Stimulated activated CD8-positive, alpha-beta memory T cell treated with anti-CD3 and anti-CD28 coated beads, Interleukin-4, amount 100 ng/mL, for 1 hour (primary cell): ENCODE measurements at regions not wholly inside any gene's neighbourhood (a gene's known extent, or its start where the extent isn't known, plus 50 kb on each side); places are given as distances from the start of the nearest gene placed in this dataset.
"Not testable (repeated sequence)": the region's sequence is repeated elsewhere in the genome, so short reads cannot be mapped to it uniquely, and the experiment has no call there.

Experiments
- DNase-seq, 2 donors: peaks; one replicate each; pipeline ENCODE4 v3.0.0-alpha.2; 2020; ENCODE audit warnings: low read depth in 2 of 2, low spot score in 1 of 2

DNA sequence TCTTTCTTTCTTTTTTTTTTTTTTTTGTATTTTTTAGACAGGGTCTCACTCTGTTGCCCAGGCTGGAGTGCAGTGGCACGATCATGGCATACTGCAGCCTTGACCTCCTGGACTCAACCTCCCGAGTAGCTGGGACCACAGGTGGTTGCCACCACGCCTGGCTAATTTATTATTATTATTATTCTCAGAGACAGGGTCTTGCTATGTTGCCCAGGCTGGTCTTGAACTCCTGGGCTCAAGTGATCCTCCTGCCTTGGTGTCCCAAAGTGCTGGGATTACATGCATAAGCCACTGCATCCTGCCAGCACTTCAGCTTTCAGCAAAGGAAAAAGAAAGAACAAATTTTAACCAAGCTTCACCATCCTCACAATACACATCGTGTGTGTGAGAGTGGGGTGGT, 97.9 kb upstream of the SERBP1 start:
- DNase-seq, result no peak

DNA sequence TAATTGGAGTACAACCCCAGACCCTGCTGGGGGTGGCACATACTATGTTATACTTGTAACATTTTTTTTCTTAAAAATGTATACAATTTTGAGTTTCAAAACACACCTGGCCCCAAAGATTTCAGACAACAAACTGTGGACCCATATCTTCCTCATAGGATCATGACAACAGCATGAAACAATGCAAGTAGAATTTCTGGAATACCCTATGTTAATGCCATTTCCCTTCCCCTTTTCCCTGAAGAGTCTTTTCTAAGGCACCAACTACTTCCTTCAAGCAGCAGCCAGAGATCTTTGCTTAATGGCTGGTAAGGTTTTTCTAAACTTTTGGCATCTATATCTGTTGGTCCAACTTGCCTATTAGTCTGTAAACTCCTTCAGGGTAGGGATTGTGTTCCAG, 99.9 kb upstream of the SERBP1 start:
- DNase-seq, result no peak

DNA sequence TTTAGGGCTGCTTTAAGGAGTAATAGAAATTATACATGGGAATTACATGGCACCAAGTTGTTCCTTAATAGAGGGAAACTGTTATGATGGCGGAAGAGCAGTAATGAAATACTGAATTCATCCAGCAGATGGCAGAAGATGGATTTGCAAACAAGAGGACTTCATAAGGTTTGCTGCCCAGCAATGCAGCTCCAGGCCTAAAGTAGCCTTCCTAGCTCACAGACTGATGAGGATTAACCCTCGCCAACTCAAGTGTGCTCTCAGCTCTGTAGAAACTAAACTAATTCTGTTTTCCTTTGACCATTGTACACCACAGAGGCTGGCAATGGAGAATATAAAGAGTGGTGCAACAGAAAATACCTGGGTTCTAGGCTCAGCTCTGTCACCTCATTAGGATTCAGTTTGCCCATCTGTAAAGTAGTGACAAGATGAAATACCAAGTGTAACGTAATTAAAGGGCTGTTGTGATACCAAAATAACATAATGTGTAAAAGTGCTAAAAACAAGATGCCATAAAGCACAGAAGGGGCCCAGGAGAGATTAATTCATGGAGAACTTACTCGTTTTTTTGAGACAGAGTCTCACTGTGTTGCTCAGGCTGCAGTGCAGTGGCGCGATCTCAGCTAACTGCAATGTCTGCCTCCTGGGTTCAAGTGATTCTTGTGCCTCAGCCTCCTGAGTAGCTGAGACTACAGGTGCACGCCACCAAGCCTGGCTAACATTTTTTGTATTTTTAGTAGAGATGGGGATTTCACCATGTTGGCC, 102.4 kb upstream of the SERBP1 start:
- DNase-seq, result no peak

DNA sequence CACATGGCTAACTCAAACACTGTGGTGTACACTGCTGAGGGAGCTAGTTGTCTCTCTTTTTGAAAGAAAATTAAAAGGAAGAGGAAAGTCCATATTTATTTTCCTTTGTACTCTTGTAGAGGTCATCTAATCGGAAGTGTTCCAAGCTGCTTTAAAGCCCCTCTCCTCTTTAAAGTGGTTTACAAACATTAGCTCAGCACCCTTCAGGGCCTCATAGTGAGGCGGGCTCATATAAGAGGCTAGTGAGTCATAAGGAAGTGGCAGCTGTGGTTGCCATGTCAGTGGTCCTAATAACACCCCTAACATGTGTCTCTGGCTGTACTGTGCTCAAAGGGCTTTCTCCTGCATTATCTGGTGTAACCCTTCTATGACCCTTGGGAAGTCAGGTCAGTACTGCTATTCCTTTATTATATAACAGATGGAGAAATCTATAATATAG, 104.4 kb upstream of the SERBP1 start:
- no peak for DNase-seq

DNA sequence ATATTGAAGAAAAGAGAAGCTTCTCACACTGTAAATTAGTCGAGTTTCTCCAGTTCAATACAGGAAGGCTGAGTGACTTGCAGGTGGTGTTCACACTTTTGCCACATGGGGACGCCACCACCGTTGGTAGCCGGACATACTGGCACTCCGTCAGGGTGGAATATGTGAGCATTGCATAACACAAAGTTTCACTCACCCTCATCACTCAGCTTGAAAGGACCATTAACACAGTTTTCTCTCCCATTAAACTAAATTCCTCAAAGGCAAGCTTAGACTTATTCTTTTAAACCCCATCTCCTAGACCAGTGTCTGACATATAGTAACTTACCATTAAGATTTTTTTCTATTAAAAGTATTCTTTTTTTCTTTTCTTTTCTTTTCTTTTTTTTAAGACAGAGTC, 105.3 kb upstream of the SERBP1 start:
- no peak for DNase-seq

DNA sequence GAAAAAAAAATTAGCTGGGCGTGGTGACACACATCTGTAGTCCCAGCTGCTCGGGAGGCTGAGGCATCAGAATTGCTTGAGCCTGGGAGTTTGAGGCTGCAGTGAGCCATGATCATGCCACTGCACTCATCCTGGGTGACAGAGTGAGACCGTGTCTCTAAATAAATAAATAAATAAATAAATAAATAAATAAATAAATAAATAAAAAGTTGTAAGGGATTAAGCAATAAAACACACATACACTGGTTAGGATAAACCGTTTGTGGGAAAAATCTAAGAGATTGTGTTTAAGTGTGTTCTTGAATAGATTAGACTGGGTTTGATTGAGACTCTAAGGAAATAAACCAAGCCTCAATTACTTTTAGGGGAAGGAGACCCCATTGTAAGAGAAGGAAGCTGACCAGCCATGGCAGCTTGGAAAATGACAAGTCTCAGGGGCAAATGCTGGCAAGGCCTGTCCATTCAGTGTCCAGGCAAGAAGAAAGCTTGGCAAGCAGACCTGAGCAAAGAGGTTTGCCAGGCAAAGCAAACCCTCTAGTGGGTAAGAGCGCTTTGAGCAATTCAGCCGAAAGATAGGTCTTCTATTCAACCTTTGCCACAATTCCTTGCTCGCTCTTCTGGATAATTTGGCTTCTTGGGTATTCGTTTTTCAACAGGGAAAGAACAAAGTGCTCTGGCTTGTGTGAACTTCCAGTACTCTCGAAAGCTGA, 106.9 kb upstream of the SERBP1 start:
- DNase-seq, result no peak

DNA sequence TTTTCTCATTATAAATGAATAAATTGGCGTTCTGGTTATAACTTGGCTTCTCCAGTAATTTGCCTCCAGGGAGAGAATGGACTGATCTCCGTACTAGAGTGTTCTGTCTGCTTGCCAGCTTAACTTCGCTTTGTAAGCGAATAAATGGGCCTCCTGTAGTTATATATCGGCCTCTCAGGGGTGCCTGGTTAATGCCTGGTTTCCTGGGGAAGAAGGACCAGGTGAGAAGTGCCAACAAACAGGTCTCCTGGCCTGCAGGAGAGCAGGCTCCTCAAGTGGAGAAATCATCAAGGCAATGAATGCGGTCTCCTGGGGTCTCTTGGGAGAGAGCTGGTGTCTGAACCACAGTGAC, 107.4 kb upstream of the SERBP1 start:
- no peak for DNase-seq

DNA sequence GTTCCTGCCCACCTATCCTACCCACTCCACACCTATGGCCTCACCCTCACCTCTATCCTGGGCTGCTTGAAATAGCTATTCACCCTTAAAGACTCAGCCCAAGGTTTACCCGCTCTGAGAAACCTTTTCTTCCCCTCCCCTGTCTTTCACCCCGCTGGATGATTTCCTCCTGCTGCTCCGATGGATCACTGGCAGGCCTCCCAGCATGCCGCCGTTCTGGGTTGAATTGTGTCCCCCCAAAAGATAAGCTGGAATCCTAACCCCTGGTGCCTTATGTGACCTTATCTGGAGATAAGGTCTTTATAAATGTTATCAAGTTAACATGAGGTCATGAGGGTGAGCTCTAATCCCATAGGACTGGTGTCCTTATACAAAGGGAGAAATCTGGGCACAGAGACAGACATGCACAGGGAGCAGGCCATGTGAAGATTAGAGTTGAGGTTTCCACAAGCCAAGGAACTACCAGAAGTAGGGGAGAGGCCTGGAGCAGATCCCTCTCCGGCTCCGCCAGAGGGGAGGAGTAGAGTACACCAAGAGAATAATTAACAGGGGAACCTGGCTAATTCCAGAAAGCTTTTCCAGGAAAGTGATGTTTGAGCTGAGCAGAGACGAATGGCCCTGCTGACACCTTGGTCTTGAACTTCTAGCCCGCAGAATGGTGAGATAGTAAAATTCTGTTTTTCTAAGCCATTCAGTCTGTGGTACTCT, 110.0 kb upstream of the SERBP1 start:
- no peak for DNase-seq

DNA sequence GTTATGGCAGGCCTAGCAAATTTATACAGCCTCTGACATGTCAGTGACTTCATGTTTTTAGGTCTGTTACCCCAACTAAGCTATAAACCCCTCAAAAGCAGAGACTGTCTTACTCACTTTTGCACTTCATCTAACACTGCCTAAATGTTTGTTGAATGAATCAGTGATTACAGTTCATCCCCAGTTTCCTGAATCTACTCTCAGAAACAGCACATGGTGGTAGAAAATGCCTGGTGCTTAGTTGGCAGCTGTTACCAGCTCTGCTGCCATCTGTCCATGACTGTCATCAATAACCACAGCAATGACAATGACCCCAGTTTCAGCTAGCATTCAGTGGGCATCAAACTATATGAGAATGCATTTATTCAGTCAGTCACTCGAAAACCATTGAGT, 110.5 kb upstream of the SERBP1 start:
- no peak for DNase-seq

DNA sequence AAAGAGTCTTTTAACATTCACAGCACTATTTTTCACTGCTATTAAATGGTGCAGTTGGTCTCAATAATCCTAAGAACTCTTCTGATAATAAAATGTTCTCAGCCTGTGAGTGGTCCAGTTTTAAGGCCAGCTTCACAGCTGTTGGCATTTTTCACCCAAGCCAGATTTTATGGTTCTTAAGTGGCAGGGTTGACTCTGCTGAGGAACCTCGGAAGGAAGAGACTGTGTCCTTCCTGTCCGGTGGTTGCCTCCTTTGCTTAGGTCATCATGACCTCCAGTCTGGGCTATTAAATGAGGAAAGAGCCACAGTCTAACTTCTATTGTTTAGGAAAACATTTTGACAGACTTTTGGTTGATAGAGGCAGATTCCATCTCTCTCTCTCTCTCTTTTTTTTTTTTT, 112.5 kb upstream of the SERBP1 start:
- DNase-seq, result no peak

DNA sequence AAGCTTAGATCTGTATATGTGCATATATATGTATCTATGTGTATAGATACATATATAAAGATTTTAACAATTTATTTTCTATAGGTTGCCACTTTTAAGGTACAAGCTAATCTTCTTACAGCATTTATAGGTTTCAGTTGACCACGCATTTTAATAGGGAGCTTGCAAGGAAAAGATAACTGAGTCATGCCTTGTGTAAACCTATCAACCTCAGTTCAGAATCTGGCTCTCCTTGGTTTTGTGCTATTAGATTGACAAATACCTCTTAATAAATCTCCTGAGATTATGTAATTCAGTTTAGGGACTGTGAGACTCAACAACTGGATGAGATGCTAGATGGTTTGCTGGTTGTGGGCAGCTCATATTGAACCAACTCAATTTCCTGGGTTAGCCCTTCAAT, 114.7 kb upstream of the SERBP1 start:
- DNase-seq, result no peak

DNA sequence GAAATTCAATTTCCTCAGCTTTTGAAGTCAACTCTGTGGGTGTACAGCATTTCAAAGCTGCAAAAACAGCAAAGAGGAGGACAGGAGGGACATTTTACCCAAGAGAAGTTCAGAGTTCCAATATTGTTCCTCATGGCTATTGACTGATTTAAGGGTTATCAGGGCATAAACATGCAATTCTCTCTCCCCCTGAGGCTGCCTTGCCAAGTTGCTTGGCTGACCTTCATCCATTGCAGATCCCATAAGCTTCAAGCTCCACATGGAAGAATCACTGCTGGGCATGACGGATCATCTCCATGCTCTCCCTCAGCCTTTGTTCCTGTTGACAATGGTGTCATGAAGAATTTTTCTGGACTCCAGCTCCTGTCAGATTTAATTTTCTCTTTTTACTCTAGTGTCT, 115.2 kb upstream of the SERBP1 start:
- no peak for DNase-seq

DNA sequence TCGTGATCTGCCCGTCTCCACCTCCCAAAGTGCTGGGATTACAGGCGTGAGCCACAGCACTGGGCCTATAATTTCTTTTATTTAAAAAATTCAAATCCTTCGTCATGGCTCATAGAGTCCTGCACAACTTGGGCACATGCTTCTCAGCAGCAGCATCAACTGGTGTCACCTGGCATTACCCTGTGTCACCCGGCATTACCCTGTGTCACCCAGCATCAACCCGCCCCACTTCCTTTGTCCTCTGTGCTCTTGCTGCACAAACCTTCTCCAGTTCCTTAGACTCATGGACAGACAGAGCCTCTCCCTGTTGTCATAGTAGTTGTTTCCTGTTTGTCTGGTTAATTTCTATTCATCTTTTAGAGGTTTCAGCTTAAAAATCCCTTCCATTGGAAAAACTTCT, 121.2 kb upstream of the SERBP1 start:
- DNase-seq, result no peak

DNA sequence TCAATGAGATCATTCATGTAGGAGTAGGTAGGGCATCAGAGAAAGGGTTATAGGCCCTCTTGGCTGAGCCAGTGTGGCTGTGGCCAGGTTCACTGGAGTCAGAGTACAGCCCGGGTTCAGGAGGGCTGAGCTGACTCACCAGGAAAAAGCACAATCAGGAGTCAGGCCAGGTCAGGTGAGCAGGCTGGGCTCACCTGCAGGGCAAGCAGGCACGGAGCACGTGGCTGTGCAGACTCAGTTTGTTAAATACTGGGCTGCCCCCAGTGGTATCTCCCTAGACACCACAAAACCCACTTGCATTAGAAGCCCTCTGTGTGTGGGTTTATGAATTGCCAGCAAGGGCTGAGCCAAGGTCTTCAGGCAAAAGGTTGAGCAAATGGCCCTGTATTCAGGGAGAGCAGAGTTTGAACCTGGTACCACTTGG, 122.1 kb upstream of the SERBP1 start:
- DNase-seq, result no peak

DNA sequence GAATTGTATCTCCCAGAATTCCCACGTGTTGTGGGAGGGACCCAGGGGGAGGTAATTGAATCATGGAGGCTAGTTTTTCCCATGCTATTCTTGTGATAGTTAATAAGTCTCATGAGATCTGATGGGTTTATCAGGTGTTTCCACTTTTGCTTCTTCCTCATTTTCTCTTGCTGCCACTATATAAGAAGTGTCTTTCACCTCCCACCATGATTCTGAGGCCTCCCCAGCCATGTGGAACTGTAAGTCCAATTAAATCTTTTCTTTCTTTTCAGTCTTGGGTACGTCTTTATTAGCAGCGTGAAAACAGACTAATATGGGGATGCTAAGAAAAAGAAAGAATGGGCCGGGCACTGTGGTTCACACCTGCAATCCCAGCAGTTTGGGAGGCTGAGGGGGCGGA, 124.0 kb upstream of the SERBP1 start:
- DNase-seq, result not testable (repeated sequence)

DNA sequence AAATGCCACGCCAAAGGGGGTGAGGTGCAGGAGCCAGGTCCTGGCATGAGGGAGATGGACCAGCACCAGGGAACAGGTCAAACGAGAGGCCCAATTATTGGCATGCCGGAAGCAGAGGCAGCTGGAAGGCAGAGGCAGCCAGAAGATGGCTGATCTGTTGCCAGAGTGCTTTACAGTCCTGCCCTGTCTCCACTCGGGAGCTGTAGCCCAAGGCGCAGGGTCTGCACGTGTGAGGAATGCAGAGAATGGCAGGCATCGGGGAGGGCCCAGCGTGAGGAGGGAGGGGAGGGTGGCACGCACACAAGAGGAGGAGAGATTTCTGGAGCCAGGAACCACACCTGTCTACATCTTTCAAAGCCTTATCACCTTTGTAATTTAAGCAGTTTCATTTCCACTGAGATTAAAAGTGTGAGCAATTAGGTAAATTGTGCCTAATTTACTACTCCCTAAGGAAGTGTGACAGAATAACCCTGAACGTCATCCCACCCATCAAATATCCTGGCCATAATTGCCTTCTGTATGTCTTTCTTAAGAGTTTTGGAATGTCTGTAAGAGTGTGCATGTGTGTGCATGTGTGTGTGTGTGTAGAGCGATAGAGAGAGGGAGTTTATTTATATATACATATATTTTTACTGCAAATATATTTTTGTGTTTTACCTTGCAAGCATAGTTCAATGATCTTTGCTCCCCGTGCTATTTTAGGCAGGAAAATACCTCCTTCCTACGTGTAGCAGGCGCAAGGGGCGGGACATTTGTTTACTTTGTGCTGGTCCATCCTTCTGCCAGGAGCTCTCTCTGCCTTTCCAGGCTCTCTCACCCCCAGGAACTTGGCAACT, 125.5 kb upstream of the SERBP1 start:
- DNase-seq, result no peak

DNA sequence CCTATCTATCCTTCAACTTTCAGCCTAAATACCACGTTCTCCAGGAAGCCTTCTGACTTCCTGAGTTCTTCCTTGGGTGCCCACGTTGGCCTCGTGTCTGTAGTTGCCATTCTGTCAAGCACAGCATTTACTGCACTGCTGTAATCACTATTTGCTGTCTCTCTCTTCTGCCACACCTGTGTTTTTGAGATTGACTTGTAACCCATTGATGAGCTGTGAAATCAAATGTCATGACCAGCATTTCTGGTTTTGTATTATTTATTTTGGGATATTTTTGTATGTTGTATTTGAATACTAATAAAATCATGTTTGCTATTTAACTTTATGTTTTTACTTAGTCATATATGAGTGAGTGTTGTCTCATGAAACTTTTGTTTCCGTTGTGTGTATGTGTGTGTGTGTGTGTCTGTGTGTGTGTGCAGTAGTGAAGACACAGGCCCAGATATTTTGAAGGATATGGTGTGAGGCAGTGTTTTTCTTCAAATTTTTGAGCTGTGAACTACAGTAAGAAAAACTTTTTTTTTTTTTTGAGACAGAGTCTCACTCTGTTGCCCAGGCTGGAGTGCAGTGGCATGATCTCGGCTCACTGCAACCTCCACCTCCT, 126.2 kb upstream of the SERBP1 start:
- DNase-seq, result no peak

DNA sequence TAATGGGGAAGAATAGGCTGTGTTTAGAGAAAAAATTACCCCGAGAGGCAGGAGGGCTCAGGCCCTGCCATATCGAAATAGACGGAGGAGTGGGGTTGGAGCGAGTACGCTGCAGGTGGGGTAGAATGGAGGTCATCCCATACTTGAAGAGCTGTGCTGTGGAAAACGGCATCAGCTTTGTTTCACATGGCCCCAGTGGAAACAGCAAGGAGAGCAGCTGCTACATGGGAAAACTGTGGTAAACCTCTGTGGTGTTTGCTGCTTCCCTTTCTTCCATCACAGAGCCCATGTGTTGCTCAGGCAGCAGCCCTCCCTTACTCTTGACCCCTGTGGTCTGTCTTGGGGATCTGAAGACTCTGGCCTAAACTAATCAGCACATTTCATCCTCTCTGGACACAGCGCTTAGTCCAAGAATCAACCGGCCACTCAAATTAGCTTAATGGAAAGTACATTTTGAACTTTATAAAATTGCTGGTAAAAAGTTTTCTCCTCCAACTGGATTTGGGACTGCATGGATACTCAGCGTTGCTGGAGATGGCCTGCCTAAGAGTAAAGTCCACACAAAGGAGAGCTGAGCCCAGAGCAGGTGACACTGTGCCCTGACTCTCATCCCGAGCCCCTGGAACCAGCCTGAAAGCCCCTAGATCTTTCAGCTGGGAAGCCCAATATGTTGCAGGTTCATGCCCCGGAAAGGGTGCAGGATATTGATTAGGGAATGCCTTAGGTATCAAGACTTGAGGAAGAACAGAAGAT, 127.1 kb upstream of the GADD45A start:
- DNase-seq, result no peak

DNA sequence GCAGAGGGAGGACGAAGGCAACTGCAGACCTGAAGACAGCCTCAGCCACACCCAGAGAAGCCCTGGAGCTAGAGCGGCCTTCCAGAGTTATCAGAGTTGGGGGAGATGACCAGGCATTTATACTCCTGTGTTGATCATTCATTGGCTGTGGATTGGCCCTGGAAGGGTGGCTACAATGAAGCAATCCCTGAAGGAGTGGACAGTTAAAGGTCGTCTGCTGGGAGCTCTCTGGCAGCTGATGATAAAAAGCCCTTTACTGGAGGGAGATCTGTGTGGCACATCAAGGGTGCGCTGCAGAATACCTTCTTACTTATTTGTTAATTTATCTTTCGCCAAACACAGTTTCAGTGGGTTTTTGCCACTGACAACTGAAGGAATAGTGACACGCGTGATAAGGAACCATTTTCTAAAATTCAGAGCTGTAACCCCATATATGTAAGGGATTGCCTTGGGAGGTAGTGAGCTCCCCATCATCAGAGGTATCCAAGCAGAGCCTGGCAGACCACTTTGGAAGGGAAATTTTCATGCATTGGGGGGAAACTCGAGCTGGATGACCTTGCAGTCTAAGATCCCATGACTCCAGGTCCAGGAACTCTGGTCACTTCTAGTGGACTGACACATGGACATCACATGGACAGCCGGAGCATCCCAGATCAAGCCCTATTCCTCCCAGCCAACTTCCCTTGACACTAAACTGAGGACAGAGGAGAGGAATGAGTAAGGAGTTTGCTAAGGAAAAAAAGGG, 126.4 kb upstream of the GADD45A start:
- no peak for DNase-seq
